CD14-positive monocyte (primary cell): ENCODE measurements at regions not wholly inside any gene's neighbourhood (a gene's known extent, or its start where the extent isn't known, plus 50 kb on each side); places are given as distances from the start of the nearest gene placed in this dataset.

Experiments
- DNase-seq, 3 donors: peaks; one replicate each; pipeline ENCODE4 v3.0.0-alpha.2; 2011 to 2022
- H2AFZ ChIP-seq: 2 replicates; pipeline ENCODE4 v1.6.0; 2012; ENCODE audit warnings: mild to moderate bottlenecking, low read depth, low read length, inconsistent platforms; ENCODE audit not compliant: insufficient read depth, poor library complexity, severe bottlenecking
- H3K27ac ChIP-seq, 2 donors: 1 replicate in 1 of 2; 2 replicates in 1 of 2; pipeline ENCODE4 v1.5.1; 2012 to 2013; ENCODE audit warnings: low read length in 2 of 2, control low read depth in 1 of 2, inconsistent platforms in 1 of 2, low read depth in 1 of 2, mild to moderate bottlenecking in 1 of 2
- H3K27me3 ChIP-seq, 2 donors: one replicate each; pipeline versions ENCODE4 v1.6.0 to v1.6.1; 2011 to 2013; ENCODE audit warnings: low read length in 2 of 2; ENCODE audit not compliant: control insufficient read depth in 2 of 2, insufficient read depth in 2 of 2
- H3K36me3 ChIP-seq, 2 donors: replicated peaks in 1 of 2; 1 replicate in 1 of 2; 2 replicates in 1 of 2; pipeline versions ENCODE4 v1.5.1 to v1.6.1; 2012 to 2013; ENCODE audit warnings: low read length in 2 of 2, control low read depth in 1 of 2, inconsistent platforms in 1 of 2, mild to moderate bottlenecking in 1 of 2; ENCODE audit not compliant: insufficient read depth in 2 of 2, control insufficient read depth in 1 of 2
- H3K4me1 ChIP-seq, 2 donors: 1 replicate in 1 of 2; 2 replicates in 1 of 2; pipeline versions ENCODE4 v1.5.1 to v1.6.1; 2012 to 2013; ENCODE audit warnings: low read length in 2 of 2, control low read depth in 1 of 2, inconsistent platforms in 1 of 2, mild to moderate bottlenecking in 1 of 2, moderate library complexity in 1 of 2; ENCODE audit not compliant: insufficient read depth in 2 of 2, control insufficient read depth in 1 of 2
- H3K4me2 ChIP-seq: replicated peaks from 2 replicates; pipeline ENCODE3; 2012; ENCODE audit warnings: low read length, moderate library complexity, mild to moderate bottlenecking; ENCODE audit not compliant: poor library complexity, severe bottlenecking; ENCODE audit errors: extremely low read depth
- H3K4me3 ChIP-seq, 3 experiments: fragments of 200-600 bp in 1 of 3; sonication (generic) in 1 of 3; replicated peaks in 1 of 3; 1 replicate in 2 of 3; 2 replicates in 1 of 3; pipeline ENCODE4 v1.5.1; 2011 to 2013; ENCODE audit warnings: low read length in 3 of 3, mild to moderate bottlenecking in 3 of 3, control low read depth in 2 of 3, low read depth in 2 of 3, inconsistent platforms in 1 of 3, moderate library complexity in 1 of 3
- H3K79me2 ChIP-seq: 2 replicates; pipeline ENCODE4 v1.6.0; 2012; ENCODE audit warnings: mild to moderate bottlenecking, control low read depth, inconsistent platforms, low read length, moderate library complexity; ENCODE audit not compliant: insufficient read depth
- H3K9ac ChIP-seq: 2 replicates; pipeline ENCODE4 v1.6.0; 2017; ENCODE audit warnings: low read length, mild to moderate bottlenecking; ENCODE audit not compliant: insufficient read depth, poor library complexity, severe bottlenecking
- H3K9me3 ChIP-seq, 2 donors: replicated peaks in 1 of 2; 1 replicate in 1 of 2; 2 replicates in 1 of 2; pipeline versions ENCODE4 v1.5.1 to v1.6.1; 2012 to 2013; ENCODE audit warnings: low read length in 2 of 2, control low read depth in 1 of 2; ENCODE audit not compliant: control insufficient read depth in 1 of 2, insufficient read depth in 1 of 2
- H4K20me1 ChIP-seq: 2 replicates; pipeline ENCODE4 v1.6.0; 2012; ENCODE audit warnings: mild to moderate bottlenecking, low read length, control low read depth, moderate library complexity; ENCODE audit not compliant: insufficient read depth
- H3K27ac Mint-ChIP-seq, 7 donors: one replicate each; pipeline ENCODE4 v1.8.0; 2020; ENCODE audit warnings: mild to moderate bottlenecking in 7 of 7, mixed read lengths in 7 of 7, moderate library complexity in 6 of 7, inconsistent platforms in 2 of 7
- H3K27me3 Mint-ChIP-seq, 3 donors: one replicate each; pipeline ENCODE4 v1.8.0; 2021 to 2022; ENCODE audit warnings: low read depth in 3 of 3, mild to moderate bottlenecking in 3 of 3, mixed read lengths in 3 of 3, moderate library complexity in 3 of 3, inconsistent platforms in 1 of 3
- H3K36me3 Mint-ChIP-seq, 2 donors: one replicate each; pipeline ENCODE4 v1.8.0; 2020; ENCODE audit warnings: mixed read lengths in 2 of 2, inconsistent platforms in 1 of 2, mild to moderate bottlenecking in 1 of 2
- H3K4me1 Mint-ChIP-seq: one replicate; pipeline ENCODE4 v1.8.0; 2020; ENCODE audit warnings: mild to moderate bottlenecking, mixed read lengths
- H3K4me3 Mint-ChIP-seq, 2 donors: one replicate each; pipeline ENCODE4 v1.8.0; 2020; ENCODE audit warnings: mild to moderate bottlenecking in 2 of 2, mixed read lengths in 2 of 2, moderate library complexity in 1 of 2
- H3K9me3 Mint-ChIP-seq, 7 donors: one replicate each; pipeline ENCODE4 v1.8.0; 2020 to 2022; ENCODE audit warnings: mixed read lengths in 7 of 7, mild to moderate bottlenecking in 6 of 7, moderate library complexity in 6 of 7, inconsistent platforms in 2 of 7
- CTCF ChIP-seq: fragments of 200-600 bp; IDR thresholded peaks from one replicate; pipeline ENCODE4 v1.8.0; 2022; ENCODE audit warnings: antibody characterized with exemption, mild to moderate bottlenecking
- WGBS: methylation state at CpG from one replicate; pipeline ENCODE4 v1.1.5; 2013; ENCODE audit warnings: missing lambda C conversion rate; ENCODE audit not compliant: insufficient coverage; 5-methylcytosine and 5-hydroxymethylcytosine counted together
- intact Hi-C, 2 donors: fragments of 100-400 bp; cut with micrococcal nuclease; formaldehyde crosslinking; loops; one replicate each; pipeline versions ENCODE4 v1.15.0 to v1.15.1; 2023

GRCh38 chr2:59789523-59789922 lies 763.9 kb downstream of the BCL11A start:
- H3K4me1 Mint-ChIP-seq, result no peaks in the 10 kb centered on the region
- H4K20me1 ChIP-seq, result no peaks in the 10 kb centered on the region
- H3K9me3 Mint-ChIP-seq, result peaks cover 0 to 4% (median 2%) of the 10 kb centered on the region in 7 donors
- TF ChIP-seq CTCF, result peak; percentile 9
- no peaks in the 10 kb centered on the region for H3K79me2 ChIP-seq
- 100% methylated on average over 1 of the region's 2 CpGs for WGBS
- peaks cover 0 to 3% (median 0%) of the 10 kb centered on the region in 3 donors for H3K27me3 Mint-ChIP-seq
- H3K9me3 ChIP-seq, result no peaks in the 10 kb centered on the region
- H3K4me2 ChIP-seq, result no peak overlapping the region
- intact Hi-C loops, result no loop called here
- no peaks in the 10 kb centered on the region for H3K27me3 ChIP-seq
- no peak overlapping the region for H3K27ac Mint-ChIP-seq
- no peak overlapping the region for H3K4me3 Mint-ChIP-seq
- no peak overlapping the region for H2AFZ ChIP-seq
- H3K4me3 ChIP-seq, result no peak overlapping the region
- H3K4me1 ChIP-seq, result no peaks in the 10 kb centered on the region
- no peaks in the 10 kb centered on the region for H3K36me3 ChIP-seq
- no peaks in the 10 kb centered on the region for H3K36me3 Mint-ChIP-seq
- no peak overlapping the region for H3K9ac ChIP-seq
- no peak overlapping the region for H3K27ac ChIP-seq
- no peak for DNase-seq

GRCh38 chr2:59787095-59787494 lies 766.4 kb downstream of the BCL11A start:
- H3K36me3 Mint-ChIP-seq, result no peaks in the 10 kb centered on the region
- intact Hi-C loops, result no loop called here
- no peak overlapping the region for H3K27ac ChIP-seq
- no peaks in the 10 kb centered on the region for H3K36me3 ChIP-seq
- TF ChIP-seq CTCF, result no peak
- DNase-seq, result no peak
- no peak overlapping the region for H3K9ac ChIP-seq
- H3K9me3 ChIP-seq, result no peaks in the 10 kb centered on the region
- H3K4me3 Mint-ChIP-seq, result no peak overlapping the region
- H3K27ac Mint-ChIP-seq, result no peak overlapping the region
- no peak overlapping the region for H3K4me2 ChIP-seq
- no peaks in the 10 kb centered on the region for H3K4me1 Mint-ChIP-seq
- no peaks in the 10 kb centered on the region for H3K79me2 ChIP-seq
- H3K9me3 Mint-ChIP-seq, result peaks cover 0 to 2% (median 2%) of the 10 kb centered on the region in 7 donors
- H4K20me1 ChIP-seq, result no peaks in the 10 kb centered on the region
- no peaks in the 10 kb centered on the region for H3K4me1 ChIP-seq
- H3K27me3 Mint-ChIP-seq, result peaks cover 0 to 3% (median 0%) of the 10 kb centered on the region in 3 donors
- WGBS, result 88% methylated on average over 2 of the region's 3 CpGs
- H3K4me3 ChIP-seq, result no peak overlapping the region
- H3K27me3 ChIP-seq, result no peaks in the 10 kb centered on the region
- no peak overlapping the region for H2AFZ ChIP-seq
